ENCODE measurements at regions not wholly inside any gene's neighbourhood (a gene's known extent, or its start where the extent isn't known, plus 50 kb on each side); places are given as distances from the start of the nearest gene placed in this dataset.

DNA sequence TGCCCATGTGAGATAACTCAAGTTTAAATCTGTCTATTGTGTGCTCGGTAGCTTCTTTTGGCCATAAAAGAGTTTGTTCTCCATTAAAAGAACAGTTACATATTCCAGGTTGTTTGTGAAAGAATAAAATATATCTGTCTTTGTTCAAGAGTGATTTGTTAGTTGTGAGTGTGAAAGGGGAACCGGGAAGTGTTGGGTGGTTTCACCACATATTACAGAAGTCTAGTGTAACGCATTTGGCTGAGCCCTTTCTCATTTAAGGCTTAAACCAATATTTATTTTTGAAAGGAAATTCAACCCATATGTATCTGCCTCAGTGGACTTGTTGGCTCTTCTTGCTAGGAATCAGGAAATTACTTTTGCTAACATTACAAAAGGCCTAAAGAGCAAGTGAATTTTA lies 54.1 kb upstream of the DMRTA1 start:
- TF ChIP-seq CHD2 (IDR thresholded peaks at IDR 0.05; ENCODE audit: low read length, partially characterized antibody) (no peak), ZFP36 (IDR thresholded peaks at IDR 0.05; ENCODE audit: borderline replicate concordance, partially characterized antibody) (no peak), MAFK (IDR thresholded peaks at IDR 0.05; ENCODE audit: partially characterized antibody) (no peak), HOXB13 (CRISPR knock-in tag; IDR thresholded peaks at IDR 0.05; ENCODE audit: low read depth) (no peak)
- TF ChIP-seq, protein P1, sequence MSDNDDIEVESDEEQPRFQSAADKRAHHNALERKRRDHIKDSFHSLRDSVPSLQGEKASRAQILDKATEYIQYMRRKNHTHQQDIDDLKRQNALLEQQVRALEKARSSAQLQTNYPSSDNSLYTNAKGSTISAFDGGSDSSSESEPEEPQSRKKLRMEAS (IDR thresholded peaks at IDR 0.05), result no peak
- TF ChIP-seq, protein P2, sequence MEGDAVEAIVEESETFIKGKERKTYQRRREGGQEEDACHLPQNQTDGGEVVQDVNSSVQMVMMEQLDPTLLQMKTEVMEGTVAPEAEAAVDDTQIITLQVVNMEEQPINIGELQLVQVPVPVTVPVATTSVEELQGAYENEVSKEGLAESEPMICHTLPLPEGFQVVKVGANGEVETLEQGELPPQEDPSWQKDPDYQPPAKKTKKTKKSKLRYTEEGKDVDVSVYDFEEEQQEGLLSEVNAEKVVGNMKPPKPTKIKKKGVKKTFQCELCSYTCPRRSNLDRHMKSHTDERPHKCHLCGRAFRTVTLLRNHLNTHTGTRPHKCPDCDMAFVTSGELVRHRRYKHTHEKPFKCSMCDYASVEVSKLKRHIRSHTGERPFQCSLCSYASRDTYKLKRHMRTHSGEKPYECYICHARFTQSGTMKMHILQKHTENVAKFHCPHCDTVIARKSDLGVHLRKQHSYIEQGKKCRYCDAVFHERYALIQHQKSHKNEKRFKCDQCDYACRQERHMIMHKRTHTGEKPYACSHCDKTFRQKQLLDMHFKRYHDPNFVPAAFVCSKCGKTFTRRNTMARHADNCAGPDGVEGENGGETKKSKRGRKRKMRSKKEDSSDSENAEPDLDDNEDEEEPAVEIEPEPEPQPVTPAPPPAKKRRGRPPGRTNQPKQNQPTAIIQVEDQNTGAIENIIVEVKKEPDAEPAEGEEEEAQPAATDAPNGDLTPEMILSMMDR (IDR thresholded peaks at IDR 0.05), result no peak
- TF ChIP-seq, protein P3, sequence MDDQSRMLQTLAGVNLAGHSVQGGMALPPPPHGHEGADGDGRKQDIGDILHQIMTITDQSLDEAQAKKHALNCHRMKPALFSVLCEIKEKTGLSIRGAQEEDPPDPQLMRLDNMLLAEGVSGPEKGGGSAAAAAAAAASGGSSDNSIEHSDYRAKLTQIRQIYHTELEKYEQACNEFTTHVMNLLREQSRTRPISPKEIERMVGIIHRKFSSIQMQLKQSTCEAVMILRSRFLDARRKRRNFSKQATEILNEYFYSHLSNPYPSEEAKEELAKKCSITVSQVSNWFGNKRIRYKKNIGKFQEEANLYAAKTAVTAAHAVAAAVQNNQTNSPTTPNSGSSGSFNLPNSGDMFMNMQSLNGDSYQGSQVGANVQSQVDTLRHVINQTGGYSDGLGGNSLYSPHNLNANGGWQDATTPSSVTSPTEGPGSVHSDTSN (IDR thresholded peaks at IDR 0.05), result no peak
- TF ChIP-seq, protein P4, sequence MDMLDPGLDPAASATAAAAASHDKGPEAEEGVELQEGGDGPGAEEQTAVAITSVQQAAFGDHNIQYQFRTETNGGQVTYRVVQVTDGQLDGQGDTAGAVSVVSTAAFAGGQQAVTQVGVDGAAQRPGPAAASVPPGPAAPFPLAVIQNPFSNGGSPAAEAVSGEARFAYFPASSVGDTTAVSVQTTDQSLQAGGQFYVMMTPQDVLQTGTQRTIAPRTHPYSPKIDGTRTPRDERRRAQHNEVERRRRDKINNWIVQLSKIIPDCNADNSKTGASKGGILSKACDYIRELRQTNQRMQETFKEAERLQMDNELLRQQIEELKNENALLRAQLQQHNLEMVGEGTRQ (IDR thresholded peaks at IDR 0.05), result no peak
- TF ChIP-seq, protein P5, sequence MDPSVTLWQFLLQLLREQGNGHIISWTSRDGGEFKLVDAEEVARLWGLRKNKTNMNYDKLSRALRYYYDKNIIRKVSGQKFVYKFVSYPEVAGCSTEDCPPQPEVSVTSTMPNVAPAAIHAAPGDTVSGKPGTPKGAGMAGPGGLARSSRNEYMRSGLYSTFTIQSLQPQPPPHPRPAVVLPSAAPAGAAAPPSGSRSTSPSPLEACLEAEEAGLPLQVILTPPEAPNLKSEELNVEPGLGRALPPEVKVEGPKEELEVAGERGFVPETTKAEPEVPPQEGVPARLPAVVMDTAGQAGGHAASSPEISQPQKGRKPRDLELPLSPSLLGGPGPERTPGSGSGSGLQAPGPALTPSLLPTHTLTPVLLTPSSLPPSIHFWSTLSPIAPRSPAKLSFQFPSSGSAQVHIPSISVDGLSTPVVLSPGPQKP (IDR thresholded peaks at IDR 0.05; ENCODE audit: low read depth, low read length), result no peak

All from A549 (cell line).